B cell (primary cell): ENCODE measurements at regions not wholly inside any gene's neighbourhood (a gene's known extent, or its start where the extent isn't known, plus 50 kb on each side); places are given as distances from the start of the nearest gene placed in this dataset.

Experiments
- ATAC-seq: fragments of 200-7000 bp; cut with Tn5 transposase; one replicate; pipeline ENCODE4 v1.10.0; 2021; ENCODE audit warnings: low read depth, mild to moderate bottlenecking, moderate number of reproducible peaks, moderate library complexity
- CTCF ChIA-PET: fragments of 350-600 bp; sonication (Branson Sonifier 250); formaldehyde crosslinking; loops from one replicate; lab custom pipeline; 2021; ENCODE audit warnings: antibody characterized with exemption, inconsistent platforms; lab: Charles Lee
- POLR2A ChIA-PET: fragments of 350-600 bp; sonication (Branson Sonifier 250); formaldehyde crosslinking; loops from one replicate; lab custom pipeline; 2021; ENCODE audit warnings: antibody characterized with exemption; lab: Charles Lee
- DNase-seq: peaks from one replicate; pipeline ENCODE4 v3.0.0; 2013
- H2AFZ ChIP-seq: 2 replicates; pipeline ENCODE4 v1.6.1; 2012; ENCODE audit warnings: mild to moderate bottlenecking, low read depth, low read length; ENCODE audit not compliant: insufficient read depth, poor library complexity, severe bottlenecking
- H3K27ac ChIP-seq, 2 donors: 1 replicate in 1 of 2; 2 replicates in 1 of 2; pipeline ENCODE4 v1.5.1; 2012 to 2013; ENCODE audit warnings: low read length in 2 of 2, mild to moderate bottlenecking in 2 of 2, moderate library complexity in 1 of 2
- H3K27me3 ChIP-seq, 4 experiments: fragments of 200-600 bp in 1 of 4; sonication (generic) in 1 of 4; replicated peaks in 1 of 4; 1 replicate in 2 of 4; 2 replicates in 2 of 4; pipeline versions ENCODE4 v1.6.1 to v1.7.0; 2013 to 2016; ENCODE audit warnings: low read length in 3 of 4, mild to moderate bottlenecking in 2 of 4, mixed read lengths in 1 of 4, moderate library complexity in 1 of 4; ENCODE audit not compliant: insufficient read depth in 4 of 4, control insufficient read depth in 3 of 4; ENCODE audit errors: control extremely low read depth in 1 of 4
- H3K36me3 ChIP-seq, 2 experiments: replicated peaks in 1 of 2; 1 replicate in 1 of 2; 2 replicates in 1 of 2; pipeline versions ENCODE4 v1.6.1 to v1.7.1; 2013; ENCODE audit warnings: low read length in 1 of 2; ENCODE audit not compliant: insufficient read depth in 2 of 2, control insufficient read depth in 1 of 2; ENCODE audit errors: control extremely low read depth in 1 of 2, extremely low read depth in 1 of 2
- H3K4me1 ChIP-seq, 2 donors: fragments of 200-600 bp in 1 of 2; sonication (generic) in 1 of 2; 1 replicate in 1 of 2; 2 replicates in 1 of 2; pipeline versions ENCODE4 v1.5.1 to v1.6.1; 2013 to 2017; ENCODE audit warnings: low read length in 2 of 2; ENCODE audit not compliant: control insufficient read depth in 2 of 2, insufficient read depth in 2 of 2
- H3K4me2 ChIP-seq: replicated peaks from 2 replicates; pipeline ENCODE3; 2012; ENCODE audit warnings: mild to moderate bottlenecking, low read depth, low read length; ENCODE audit not compliant: poor library complexity, severe bottlenecking
- H3K4me3 ChIP-seq, 5 experiments: fragments of 200-600 bp in 1 of 5; sonication (generic) in 1 of 5; 1 replicate in 3 of 5; 2 replicates in 2 of 5; pipeline versions ENCODE4 v1.5.1 to v1.7.0; 2011 to 2016; ENCODE audit warnings: low read length in 4 of 5, mild to moderate bottlenecking in 4 of 5, low read depth in 2 of 5, control low read depth in 1 of 5, moderate library complexity in 1 of 5; ENCODE audit not compliant: insufficient read depth in 1 of 5; ENCODE audit errors: control extremely low read depth in 1 of 5, extremely low read depth in 1 of 5
- H3K79me2 ChIP-seq: fragments of 200-600 bp; sonication (generic); one replicate; pipeline ENCODE4 v1.6.0; 2016; ENCODE audit warnings: low read length; ENCODE audit not compliant: control insufficient read depth, insufficient read depth
- H3K9ac ChIP-seq: fragments of 200-600 bp; sonication (generic); 2 replicates; pipeline ENCODE4 v1.6.1; 2017; ENCODE audit warnings: mild to moderate bottlenecking, low read length, moderate library complexity
- H3K9me3 ChIP-seq, 3 donors: one replicate each; pipeline versions ENCODE4 v1.6.1 to v1.7.1; 2013; ENCODE audit warnings: low read length in 2 of 3; ENCODE audit not compliant: control insufficient read depth in 2 of 3, insufficient read depth in 1 of 3; ENCODE audit errors: control extremely low read depth in 1 of 3
- H4K20me1 ChIP-seq: 2 replicates; pipeline ENCODE4 v1.6.0; 2012; ENCODE audit warnings: mild to moderate bottlenecking, low read length; ENCODE audit not compliant: insufficient read depth, control insufficient read depth, poor library complexity, severe bottlenecking
- H3K27ac Mint-ChIP-seq: one replicate; pipeline ENCODE4 v1.8.0; 2021; ENCODE audit warnings: mixed read lengths
- H3K27me3 Mint-ChIP-seq: one replicate; pipeline ENCODE4 v1.8.0; 2021; ENCODE audit warnings: mixed read lengths
- H3K4me1 Mint-ChIP-seq: one replicate; pipeline ENCODE4 v1.8.0; 2021; ENCODE audit warnings: mixed read lengths
- H3K4me3 Mint-ChIP-seq: one replicate; pipeline ENCODE4 v1.8.0; 2021; ENCODE audit warnings: mixed read lengths
- H3K9me3 Mint-ChIP-seq: one replicate; pipeline ENCODE4 v1.8.0; 2022; ENCODE audit warnings: mixed read lengths; ENCODE audit not compliant: insufficient read depth
- CTCF ChIP-seq: fragments of 200-600 bp; IDR thresholded peaks from one replicate; pipeline ENCODE4 v1.8.0; 2022; ENCODE audit warnings: antibody characterized with exemption, mild to moderate bottlenecking
- EZH2 ChIP-seq: IDR thresholded peaks from 2 replicates; pipeline ENCODE4 v1.6.1; 2012; ENCODE audit warnings: borderline replicate concordance, low read depth, mild to moderate bottlenecking, moderate library complexity, low read length; ENCODE audit not compliant: insufficient read depth, poor library complexity, severe bottlenecking
- WGBS: methylation state at CpG from one replicate; pipeline ENCODE4 v1.1.5; 2013; ENCODE audit warnings: missing lambda C conversion rate; ENCODE audit not compliant: insufficient coverage; 5-methylcytosine and 5-hydroxymethylcytosine counted together
- intact Hi-C: fragments of 100-400 bp; cut with micrococcal nuclease; formaldehyde crosslinking; loops from one replicate; pipeline ENCODE4 v1.10.0; 2022

- CTCF ChIA-PET: no interaction called here
- DNase-seq (no peak), ATAC-seq (no peak)
- Histone ChIP-seq H3K27ac (no peak overlapping the region), H2AFZ (no peak overlapping the region), H3K9ac (no peak overlapping the region), H3K4me2 (no peak overlapping the region), H4K20me1 (no peaks in the 10 kb centered on the region), H3K36me3 (no peaks in the 10 kb centered on the region), H3K4me1 (no peaks in the 10 kb centered on the region), H3K4me3 (no peak overlapping the region), H3K27me3 (no peaks in the 10 kb centered on the region), H3K9me3 (peaks cover 0 to 5% (median 0%) of the 10 kb centered on the region in 3 donors), H3K79me2 (no peaks in the 10 kb centered on the region)
- Mint-ChIP-seq H3K27me3 (no peaks in the 10 kb centered on the region), H3K27ac (no peak overlapping the region), H3K9me3 (peaks cover 7% of the 10 kb centered on the region), H3K4me1 (no peaks in the 10 kb centered on the region), H3K4me3 (no peak overlapping the region)
- POLR2A ChIA-PET: no interaction called here
- intact Hi-C loops: no loop called here
- TF ChIP-seq CTCF: no peak
Observed at GRCh38 chr6:76790881-76791280, 672.4 kb downstream of the HTR1B start.

GRCh38 chr6:76790045-76790796, 673.1 kb downstream of the HTR1B start:
- intact Hi-C loops: no loop called here
- Mint-ChIP-seq H3K27ac (no peak overlapping the region), H3K4me3 (no peak overlapping the region), H3K27me3 (no peaks in the 10 kb centered on the region), H3K4me1 (no peaks in the 10 kb centered on the region), H3K9me3 (peaks cover 8% of the 10 kb centered on the region)
- TF ChIP-seq CTCF: no peak
- no peak for TF ChIP-seq EZH2
- DNase-seq (no peak), ATAC-seq (no peak)
- POLR2A ChIA-PET: no interaction called here
- H3K79me2 ChIP-seq: no peaks in the 10 kb centered on the region
- H3K27me3 ChIP-seq: no peaks in the 10 kb centered on the region
- H3K4me3 ChIP-seq: no peak overlapping the region
- H3K27ac ChIP-seq: no peak overlapping the region
- no peak overlapping the region for H3K4me2 ChIP-seq
- H2AFZ ChIP-seq: no peak overlapping the region
- H3K36me3 ChIP-seq: no peaks in the 10 kb centered on the region
- H3K9ac ChIP-seq: no peak overlapping the region
- peaks cover 0 to 5% (median 0%) of the 10 kb centered on the region in 3 donors for H3K9me3 ChIP-seq
- no peaks in the 10 kb centered on the region for H4K20me1 ChIP-seq
- H3K4me1 ChIP-seq: no peaks in the 10 kb centered on the region
- 87% methylated on average over 3 of the region's 4 CpGs for WGBS
- CTCF ChIA-PET: no interaction called here
